ENCODE measurements at regions not wholly inside any gene's neighbourhood (a gene's known extent, or its start where the extent isn't known, plus 50 kb on each side); places are given as distances from the start of the nearest gene placed in this dataset.

DNA sequence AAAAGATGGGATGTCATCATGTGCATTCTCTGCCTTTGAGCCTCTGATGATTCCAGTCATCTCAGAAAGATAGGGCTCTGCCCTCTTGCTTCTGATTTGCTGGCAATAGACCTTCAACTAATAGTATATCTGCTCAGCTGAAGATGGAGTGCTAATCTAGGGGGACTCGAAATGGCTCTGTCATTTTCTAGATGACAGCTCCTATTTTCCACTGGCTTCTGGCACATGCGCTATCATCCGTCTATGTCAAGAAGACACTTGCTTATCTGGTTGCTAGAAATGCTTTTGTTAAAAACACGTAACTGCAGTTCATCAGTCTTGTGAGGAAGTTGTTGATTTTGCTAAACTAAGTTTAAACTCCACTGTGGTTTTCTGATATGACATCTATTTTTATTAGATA, 265.5 kb upstream of the ZNF608 start:
- Histone ChIP-seq H3K27me3 (ENCODE audit: control insufficient read depth in 4 of 4, insufficient read depth in 4 of 4, low read length in 3 of 4) (no peaks in the 10 kb centered on the region), H3K9me3 (ENCODE audit: control insufficient read depth in 4 of 4, low read length in 3 of 4) (no peaks in the 10 kb centered on the region), H3K9ac (ENCODE audit: low read depth in 1 of 2, low read length in 2 of 2) (no peak overlapping the region), H3K4me3 (ENCODE audit: low read depth in 1 of 3, low read length in 3 of 3) (no peak overlapping the region), H3K36me3 (ENCODE audit: control insufficient read depth in 4 of 4, insufficient read depth in 3 of 4, low read depth in 1 of 4, low read length in 3 of 4) (no peaks in the 10 kb centered on the region), H3K4me1 (ENCODE audit: control insufficient read depth in 4 of 4, insufficient read depth in 4 of 4, low read length in 3 of 4) (peaks cover 0 to 22% (median 20%) of the 10 kb centered on the region in 4 donors), H3K27ac (ENCODE audit: low read depth in 1 of 2, low read length in 2 of 2) (no peak overlapping the region)
- DNase-seq (ENCODE audit: low spot score), result no peak
- WGBS, result 51% methylated on average over 4 of the region's 4 CpGs
- no peak for TF ChIP-seq TAF1 (conservative IDR thresholded peaks at IDR 0.05)
- TF ChIP-seq FOXA2 (IDR thresholded peaks at IDR 0.05), result no peak
- TF ChIP-seq SP1 (IDR thresholded peaks at IDR 0.05), result no peak
- TF ChIP-seq FOXA1 (IDR thresholded peaks at IDR 0.05), result no peak
- TF ChIP-seq RAD21 (IDR thresholded peaks at IDR 0.05), result no peak
- TF ChIP-seq, protein P1, sequence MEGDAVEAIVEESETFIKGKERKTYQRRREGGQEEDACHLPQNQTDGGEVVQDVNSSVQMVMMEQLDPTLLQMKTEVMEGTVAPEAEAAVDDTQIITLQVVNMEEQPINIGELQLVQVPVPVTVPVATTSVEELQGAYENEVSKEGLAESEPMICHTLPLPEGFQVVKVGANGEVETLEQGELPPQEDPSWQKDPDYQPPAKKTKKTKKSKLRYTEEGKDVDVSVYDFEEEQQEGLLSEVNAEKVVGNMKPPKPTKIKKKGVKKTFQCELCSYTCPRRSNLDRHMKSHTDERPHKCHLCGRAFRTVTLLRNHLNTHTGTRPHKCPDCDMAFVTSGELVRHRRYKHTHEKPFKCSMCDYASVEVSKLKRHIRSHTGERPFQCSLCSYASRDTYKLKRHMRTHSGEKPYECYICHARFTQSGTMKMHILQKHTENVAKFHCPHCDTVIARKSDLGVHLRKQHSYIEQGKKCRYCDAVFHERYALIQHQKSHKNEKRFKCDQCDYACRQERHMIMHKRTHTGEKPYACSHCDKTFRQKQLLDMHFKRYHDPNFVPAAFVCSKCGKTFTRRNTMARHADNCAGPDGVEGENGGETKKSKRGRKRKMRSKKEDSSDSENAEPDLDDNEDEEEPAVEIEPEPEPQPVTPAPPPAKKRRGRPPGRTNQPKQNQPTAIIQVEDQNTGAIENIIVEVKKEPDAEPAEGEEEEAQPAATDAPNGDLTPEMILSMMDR (IDR thresholded peaks at IDR 0.05; ENCODE audit: low read depth, low read length, missing input control), result no peak
- TF ChIP-seq, protein P2, sequence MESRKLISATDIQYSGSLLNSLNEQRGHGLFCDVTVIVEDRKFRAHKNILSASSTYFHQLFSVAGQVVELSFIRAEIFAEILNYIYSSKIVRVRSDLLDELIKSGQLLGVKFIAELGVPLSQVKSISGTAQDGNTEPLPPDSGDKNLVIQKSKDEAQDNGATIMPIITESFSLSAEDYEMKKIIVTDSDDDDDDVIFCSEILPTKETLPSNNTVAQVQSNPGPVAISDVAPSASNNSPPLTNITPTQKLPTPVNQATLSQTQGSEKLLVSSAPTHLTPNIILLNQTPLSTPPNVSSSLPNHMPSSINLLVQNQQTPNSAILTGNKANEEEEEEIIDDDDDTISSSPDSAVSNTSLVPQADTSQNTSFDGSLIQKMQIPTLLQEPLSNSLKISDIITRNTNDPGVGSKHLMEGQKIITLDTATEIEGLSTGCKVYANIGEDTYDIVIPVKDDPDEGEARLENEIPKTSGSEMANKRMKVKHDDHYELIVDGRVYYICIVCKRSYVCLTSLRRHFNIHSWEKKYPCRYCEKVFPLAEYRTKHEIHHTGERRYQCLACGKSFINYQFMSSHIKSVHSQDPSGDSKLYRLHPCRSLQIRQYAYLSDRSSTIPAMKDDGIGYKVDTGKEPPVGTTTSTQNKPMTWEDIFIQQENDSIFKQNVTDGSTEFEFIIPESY (IDR thresholded peaks at IDR 0.05), result no peak

DNA sequence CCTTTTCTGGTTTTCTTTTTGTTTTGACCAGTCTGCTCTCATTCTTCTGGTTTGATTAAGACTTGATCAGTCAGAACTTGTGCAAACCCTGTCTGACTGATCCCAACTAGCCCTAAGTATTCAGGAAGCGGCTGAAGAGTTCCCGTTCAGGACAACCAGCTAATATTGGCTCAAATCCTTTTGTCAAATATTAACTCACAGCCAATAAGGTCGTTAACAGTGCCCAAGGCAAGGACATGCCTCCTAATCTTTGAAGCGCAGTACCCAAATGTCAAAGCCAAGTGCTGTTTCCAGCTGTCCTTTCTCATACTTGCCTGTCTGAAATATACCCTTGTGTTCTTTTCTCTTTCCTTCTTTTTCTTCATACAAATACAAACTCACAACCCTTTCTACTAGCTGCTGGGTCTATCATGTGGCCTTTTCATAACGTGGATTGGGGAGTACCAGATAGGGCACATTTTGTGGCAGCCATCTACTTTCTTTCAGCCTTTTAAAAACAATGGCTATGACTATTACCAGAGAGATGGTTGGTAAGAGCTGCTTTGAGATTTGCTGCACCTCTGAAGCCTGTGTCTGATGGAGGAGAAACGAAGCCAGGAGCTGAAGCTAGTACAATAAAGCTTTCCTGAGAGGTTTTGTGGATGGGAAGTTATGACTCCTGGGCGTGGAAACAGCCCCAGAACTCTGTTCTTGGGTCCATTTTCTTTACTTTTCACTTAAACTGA, 266.4 kb upstream of the ZNF608 start:
- no peak overlapping the region for H3K4me3 ChIP-seq (ENCODE audit: low read depth in 1 of 3, low read length in 3 of 3)
- WGBS, result 46% methylated on average over 7 of the region's 7 CpGs
- H3K36me3 ChIP-seq (ENCODE audit: control insufficient read depth in 4 of 4, insufficient read depth in 3 of 4, low read depth in 1 of 4, low read length in 3 of 4), result no peaks in the 10 kb centered on the region
- TF ChIP-seq SP1 (IDR thresholded peaks at IDR 0.05) (peak; percentile 80), EGR1 (IDR thresholded peaks at IDR 0.05; ENCODE audit: low read depth in 2 of 2) (peak in 1 of 2 donors; percentile 50), RXRA (IDR thresholded peaks at IDR 0.05) (peak; percentile 74 to 82), RAD21 (IDR thresholded peaks at IDR 0.05) (peak; percentile 65 to 71), GABPA (IDR thresholded peaks at IDR 0.05 in 1 of 2, conservative IDR thresholded peaks at IDR 0.05 in 1 of 2) (peak in 1 of 2 donors; percentile 10), FOXA2 (IDR thresholded peaks at IDR 0.05) (no peak), YY1 (IDR thresholded peaks at IDR 0.05) (peak; percentile 62), NR2F2 (IDR thresholded peaks at IDR 0.05) (no peak), TAF1 (conservative IDR thresholded peaks at IDR 0.05) (no peak), FOXA1 (IDR thresholded peaks at IDR 0.05) (no peak), JUND (IDR thresholded peaks at IDR 0.05) (peak; percentile 23 to 40), HNF4G (IDR thresholded peaks at IDR 0.05) (no peak), HNF4A (conservative IDR thresholded peaks at IDR 0.05) (peak; percentile 69 to 80)
- TF ChIP-seq, protein P3, sequence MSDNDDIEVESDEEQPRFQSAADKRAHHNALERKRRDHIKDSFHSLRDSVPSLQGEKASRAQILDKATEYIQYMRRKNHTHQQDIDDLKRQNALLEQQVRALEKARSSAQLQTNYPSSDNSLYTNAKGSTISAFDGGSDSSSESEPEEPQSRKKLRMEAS (IDR thresholded peaks at IDR 0.05), result peak; percentile 62
- TF ChIP-seq, protein P4, sequence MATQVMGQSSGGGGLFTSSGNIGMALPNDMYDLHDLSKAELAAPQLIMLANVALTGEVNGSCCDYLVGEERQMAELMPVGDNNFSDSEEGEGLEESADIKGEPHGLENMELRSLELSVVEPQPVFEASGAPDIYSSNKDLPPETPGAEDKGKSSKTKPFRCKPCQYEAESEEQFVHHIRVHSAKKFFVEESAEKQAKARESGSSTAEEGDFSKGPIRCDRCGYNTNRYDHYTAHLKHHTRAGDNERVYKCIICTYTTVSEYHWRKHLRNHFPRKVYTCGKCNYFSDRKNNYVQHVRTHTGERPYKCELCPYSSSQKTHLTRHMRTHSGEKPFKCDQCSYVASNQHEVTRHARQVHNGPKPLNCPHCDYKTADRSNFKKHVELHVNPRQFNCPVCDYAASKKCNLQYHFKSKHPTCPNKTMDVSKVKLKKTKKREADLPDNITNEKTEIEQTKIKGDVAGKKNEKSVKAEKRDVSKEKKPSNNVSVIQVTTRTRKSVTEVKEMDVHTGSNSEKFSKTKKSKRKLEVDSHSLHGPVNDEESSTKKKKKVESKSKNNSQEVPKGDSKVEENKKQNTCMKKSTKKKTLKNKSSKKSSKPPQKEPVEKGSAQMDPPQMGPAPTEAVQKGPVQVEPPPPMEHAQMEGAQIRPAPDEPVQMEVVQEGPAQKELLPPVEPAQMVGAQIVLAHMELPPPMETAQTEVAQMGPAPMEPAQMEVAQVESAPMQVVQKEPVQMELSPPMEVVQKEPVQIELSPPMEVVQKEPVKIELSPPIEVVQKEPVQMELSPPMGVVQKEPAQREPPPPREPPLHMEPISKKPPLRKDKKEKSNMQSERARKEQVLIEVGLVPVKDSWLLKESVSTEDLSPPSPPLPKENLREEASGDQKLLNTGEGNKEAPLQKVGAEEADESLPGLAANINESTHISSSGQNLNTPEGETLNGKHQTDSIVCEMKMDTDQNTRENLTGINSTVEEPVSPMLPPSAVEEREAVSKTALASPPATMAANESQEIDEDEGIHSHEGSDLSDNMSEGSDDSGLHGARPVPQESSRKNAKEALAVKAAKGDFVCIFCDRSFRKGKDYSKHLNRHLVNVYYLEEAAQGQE (IDR thresholded peaks at IDR 0.05), result peak; percentile 51
- TF ChIP-seq, protein P5, sequence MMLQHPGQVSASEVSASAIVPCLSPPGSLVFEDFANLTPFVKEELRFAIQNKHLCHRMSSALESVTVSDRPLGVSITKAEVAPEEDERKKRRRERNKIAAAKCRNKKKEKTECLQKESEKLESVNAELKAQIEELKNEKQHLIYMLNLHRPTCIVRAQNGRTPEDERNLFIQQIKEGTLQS (IDR thresholded peaks at IDR 0.05), result peak; percentile 42
- TF ChIP-seq, protein P1 (IDR thresholded peaks at IDR 0.05; ENCODE audit: low read depth, low read length, missing input control), result no peak
- TF ChIP-seq, protein P2 (IDR thresholded peaks at IDR 0.05), result peak; percentile 31
- no peaks in the 10 kb centered on the region for H3K27me3 ChIP-seq (ENCODE audit: control insufficient read depth in 4 of 4, insufficient read depth in 4 of 4, low read length in 3 of 4)
- peaks cover 0 to 22% (median 20%) of the 10 kb centered on the region in 4 donors for H3K4me1 ChIP-seq (ENCODE audit: control insufficient read depth in 4 of 4, insufficient read depth in 4 of 4, low read length in 3 of 4)
- H3K27ac ChIP-seq (ENCODE audit: low read depth in 1 of 2, low read length in 2 of 2), result peak overlapping the region; percentile 9 to 59
- H3K9ac ChIP-seq (ENCODE audit: low read depth in 1 of 2, low read length in 2 of 2), result no peak overlapping the region
- H3K9me3 ChIP-seq (ENCODE audit: control insufficient read depth in 4 of 4, low read length in 3 of 4), result no peaks in the 10 kb centered on the region
- DNase-seq (ENCODE audit: low spot score), result no peak

All from liver (tissue), 8 donors.